Activated B cell treated with CpG ODN at 0.5 μM for 24 hours (primary cell): ENCODE measurements at regions not wholly inside any gene's neighbourhood (a gene's known extent, or its start where the extent isn't known, plus 50 kb on each side); places are given as distances from the start of the nearest gene placed in this dataset.

ENCODE experiments used
- ATAC-seq: fragments of 200-7000 bp; cut with Tn5 transposase; one replicate; pipeline ENCODE4 v1.10.0; 2021; ENCODE audit warnings: low read depth, mild to moderate bottlenecking, moderate library complexity
- CTCF ChIA-PET: fragments of 350-600 bp; sonication (Branson Sonifier 250); formaldehyde crosslinking; loops from one replicate; lab custom pipeline; 2021; ENCODE audit warnings: antibody characterized with exemption; lab: Charles Lee
- POLR2A ChIA-PET: fragments of 350-600 bp; sonication (Branson Sonifier 250); formaldehyde crosslinking; loops from one replicate; lab custom pipeline; 2021; ENCODE audit warnings: antibody characterized with exemption; lab: Charles Lee
- DNase-seq: peaks from one replicate; pipeline ENCODE4 v3.0.0; 2022
- H3K27ac Mint-ChIP-seq: one replicate; pipeline ENCODE4 v1.8.0; 2020; ENCODE audit warnings: mixed read lengths
- H3K27me3 Mint-ChIP-seq: one replicate; pipeline ENCODE4 v1.8.0; 2021; ENCODE audit warnings: mixed read lengths
- H3K36me3 Mint-ChIP-seq: one replicate; pipeline ENCODE4 v1.8.0; 2021; ENCODE audit warnings: low read depth, mixed read lengths
- H3K4me1 Mint-ChIP-seq: one replicate; pipeline ENCODE4 v1.8.0; 2021; ENCODE audit warnings: mixed read lengths
- H3K4me3 Mint-ChIP-seq: one replicate; pipeline ENCODE4 v1.8.0; 2020; ENCODE audit warnings: mild to moderate bottlenecking, mixed read lengths
- H3K9me3 Mint-ChIP-seq: one replicate; pipeline ENCODE4 v1.8.0; 2020; ENCODE audit warnings: mixed read lengths
- intact Hi-C: fragments of 100-400 bp; cut with micrococcal nuclease; formaldehyde crosslinking; loops from one replicate; pipeline ENCODE4 v1.15.1; 2024
- TF ChIP-seq, protein P1 (sequence below): fragments of 200-600 bp; IDR thresholded peaks from one replicate; pipeline ENCODE4 v1.8.0; 2022; ENCODE audit warnings: antibody characterized with exemption, mild to moderate bottlenecking

DNA sequence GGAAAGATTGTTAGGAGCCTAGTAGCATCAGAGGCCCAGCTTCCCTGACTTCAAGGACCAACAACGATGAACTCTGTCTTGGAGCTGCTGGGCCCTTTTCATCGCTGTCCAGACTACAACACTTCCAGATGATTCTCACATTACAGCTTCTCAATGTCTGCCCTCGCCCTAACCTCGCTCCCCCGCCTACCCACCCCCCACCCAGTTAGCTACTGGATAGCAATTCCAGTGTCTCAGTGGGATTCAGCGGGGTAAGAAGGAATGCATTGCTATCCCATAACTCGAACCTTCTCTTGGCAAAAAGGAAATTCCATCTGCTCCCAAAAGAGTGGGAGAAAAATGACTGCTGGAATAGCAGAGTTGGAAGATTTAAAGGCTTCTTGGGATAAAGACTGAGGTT, 65.0 kb downstream of the RPL37A start:
- Mint-ChIP-seq H3K27me3 (peaks cover 21% of the 10 kb centered on the region), H3K4me3 (no peak overlapping the region), H3K9me3 (no peaks in the 10 kb centered on the region), H3K4me1 (no peaks in the 10 kb centered on the region), H3K27ac (no peak overlapping the region), H3K36me3 (no peaks in the 10 kb centered on the region)
- ATAC-seq = no peak
- POLR2A ChIA-PET = no interaction called here
- CTCF ChIA-PET = no interaction called here
- TF ChIP-seq, protein P1, sequence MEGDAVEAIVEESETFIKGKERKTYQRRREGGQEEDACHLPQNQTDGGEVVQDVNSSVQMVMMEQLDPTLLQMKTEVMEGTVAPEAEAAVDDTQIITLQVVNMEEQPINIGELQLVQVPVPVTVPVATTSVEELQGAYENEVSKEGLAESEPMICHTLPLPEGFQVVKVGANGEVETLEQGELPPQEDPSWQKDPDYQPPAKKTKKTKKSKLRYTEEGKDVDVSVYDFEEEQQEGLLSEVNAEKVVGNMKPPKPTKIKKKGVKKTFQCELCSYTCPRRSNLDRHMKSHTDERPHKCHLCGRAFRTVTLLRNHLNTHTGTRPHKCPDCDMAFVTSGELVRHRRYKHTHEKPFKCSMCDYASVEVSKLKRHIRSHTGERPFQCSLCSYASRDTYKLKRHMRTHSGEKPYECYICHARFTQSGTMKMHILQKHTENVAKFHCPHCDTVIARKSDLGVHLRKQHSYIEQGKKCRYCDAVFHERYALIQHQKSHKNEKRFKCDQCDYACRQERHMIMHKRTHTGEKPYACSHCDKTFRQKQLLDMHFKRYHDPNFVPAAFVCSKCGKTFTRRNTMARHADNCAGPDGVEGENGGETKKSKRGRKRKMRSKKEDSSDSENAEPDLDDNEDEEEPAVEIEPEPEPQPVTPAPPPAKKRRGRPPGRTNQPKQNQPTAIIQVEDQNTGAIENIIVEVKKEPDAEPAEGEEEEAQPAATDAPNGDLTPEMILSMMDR = no peak
- DNase-seq = no peak
- intact Hi-C loops = no loop called here

DNA sequence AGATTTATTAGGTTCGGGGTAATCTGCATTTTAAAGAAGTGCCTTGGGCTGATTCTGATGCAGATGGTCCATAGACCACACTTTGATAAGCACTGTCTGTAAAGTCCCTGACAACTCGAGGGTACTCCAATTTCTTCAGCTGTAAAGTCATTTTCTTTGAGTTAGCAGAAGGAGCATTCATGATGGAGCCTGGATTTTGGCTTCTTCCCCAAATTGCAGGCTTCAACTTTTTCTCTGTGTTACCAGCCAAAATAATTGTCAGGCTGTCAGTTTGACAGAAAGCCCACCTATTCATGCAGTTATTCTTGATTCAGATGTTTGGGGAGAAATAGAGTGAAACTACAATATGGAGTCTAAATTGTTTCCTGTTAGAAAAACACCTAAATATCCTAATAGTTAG, 66.0 kb downstream of the RPL37A start:
- DNase-seq = no peak
- ChIA-PET POLR2A (no interaction called here), CTCF (no interaction called here)
- ATAC-seq = no peak
- no peaks in the 10 kb centered on the region for H3K4me1 Mint-ChIP-seq
- intact Hi-C loops = no loop called here
- peaks cover 20% of the 10 kb centered on the region for H3K27me3 Mint-ChIP-seq
- H3K4me3 Mint-ChIP-seq = no peak overlapping the region
- H3K9me3 Mint-ChIP-seq = no peaks in the 10 kb centered on the region
- TF ChIP-seq, protein P1 = no peak
- H3K27ac Mint-ChIP-seq = no peak overlapping the region
- no peaks in the 10 kb centered on the region for H3K36me3 Mint-ChIP-seq

DNA sequence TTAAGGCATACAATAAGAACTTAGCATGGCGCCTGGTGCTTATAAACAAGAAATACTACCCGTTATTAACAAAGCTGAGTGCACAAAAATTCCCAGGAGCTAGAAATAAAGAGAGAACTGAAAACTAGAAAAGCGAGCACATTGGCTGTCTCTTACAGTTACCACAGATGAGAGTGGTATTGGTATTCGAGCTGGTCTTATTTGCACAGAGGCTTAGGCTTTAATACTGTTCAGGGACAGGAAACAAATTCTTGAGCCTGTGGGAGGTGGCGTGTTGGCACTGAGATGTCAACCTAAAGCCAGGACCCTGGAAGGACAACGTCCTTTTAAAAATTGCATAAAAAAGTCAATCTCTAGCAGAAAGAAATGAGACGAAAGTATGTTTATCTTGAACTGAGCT, 67.3 kb upstream of the IGFBP2 start:
- Mint-ChIP-seq H3K27ac (no peak overlapping the region), H3K27me3 (peaks cover 15% of the 10 kb centered on the region), H3K36me3 (no peaks in the 10 kb centered on the region), H3K4me3 (no peak overlapping the region), H3K4me1 (no peaks in the 10 kb centered on the region), H3K9me3 (no peaks in the 10 kb centered on the region)
- TF ChIP-seq, protein P1 = no peak
- ChIA-PET POLR2A (no interaction called here), CTCF (no interaction called here)
- intact Hi-C loops = no loop called here
- DNase-seq (no peak), ATAC-seq (no peak)

DNA sequence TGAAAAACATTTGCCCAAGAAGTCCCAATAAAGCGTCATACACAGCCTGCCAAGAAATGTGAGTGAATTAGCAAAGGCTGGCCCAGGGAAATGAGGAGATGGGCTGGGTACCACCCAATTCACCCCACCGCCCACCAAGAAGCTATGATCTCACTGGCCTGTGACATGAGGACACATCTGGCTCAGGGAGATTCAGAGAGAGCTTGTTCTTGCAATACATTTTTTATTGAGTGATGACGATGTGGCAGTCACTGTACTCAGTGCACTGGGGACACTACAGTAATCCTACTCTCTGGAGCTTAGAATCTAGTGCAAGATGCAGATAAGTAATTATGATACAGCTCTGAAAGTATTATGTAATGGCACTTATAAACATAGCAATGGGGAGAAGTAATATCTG, 64.6 kb upstream of the IGFBP2 start:
- no peak overlapping the region for H3K27ac Mint-ChIP-seq
- ChIA-PET CTCF (no interaction called here), POLR2A (no interaction called here)
- ATAC-seq (no peak), DNase-seq (no peak)
- no peaks in the 10 kb centered on the region for H3K4me1 Mint-ChIP-seq
- TF ChIP-seq, protein P1 = no peak
- H3K9me3 Mint-ChIP-seq = peaks cover 5% of the 10 kb centered on the region
- H3K36me3 Mint-ChIP-seq = no peaks in the 10 kb centered on the region
- peaks cover 14% of the 10 kb centered on the region for H3K27me3 Mint-ChIP-seq
- no peak overlapping the region for H3K4me3 Mint-ChIP-seq
- intact Hi-C loops = no loop called here

DNA sequence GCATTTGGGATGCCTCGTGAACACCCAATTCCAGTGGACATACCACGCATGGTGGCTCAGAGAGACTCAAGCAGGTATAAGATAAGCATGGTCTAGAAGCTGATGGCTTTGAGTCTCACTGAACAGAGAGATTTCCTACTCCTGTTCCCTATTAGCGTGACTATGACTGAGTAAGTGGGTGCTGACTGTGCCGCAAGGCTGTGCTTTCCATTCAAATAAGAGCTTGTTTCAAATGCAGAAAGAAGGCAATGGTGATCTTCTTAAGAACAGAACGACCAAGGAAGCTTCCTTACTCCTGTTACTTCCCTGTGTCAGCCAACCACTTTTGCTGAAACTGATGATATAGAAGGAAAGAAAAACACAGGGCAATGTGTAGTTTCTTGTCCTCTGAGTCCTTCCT, 63.5 kb upstream of the IGFBP2 start:
- no peaks in the 10 kb centered on the region for H3K36me3 Mint-ChIP-seq
- TF ChIP-seq, protein P1 = no peak
- H3K4me1 Mint-ChIP-seq = no peaks in the 10 kb centered on the region
- DNase-seq (no peak), ATAC-seq (no peak)
- H3K4me3 Mint-ChIP-seq = no peak overlapping the region
- CTCF ChIA-PET = no interaction called here
- H3K9me3 Mint-ChIP-seq = peaks cover 5% of the 10 kb centered on the region
- no peak overlapping the region for H3K27ac Mint-ChIP-seq
- POLR2A ChIA-PET = no interaction called here
- peaks cover 11% of the 10 kb centered on the region for H3K27me3 Mint-ChIP-seq
- intact Hi-C loops = no loop called here
